Islet precursor cell (in vitro differentiated cells): ENCODE measurements at regions not wholly inside any gene's neighbourhood (a gene's known extent, or its start where the extent isn't known, plus 50 kb on each side); places are given as distances from the start of the nearest gene placed in this dataset.
"Not testable (repeated sequence)": the region's sequence is repeated elsewhere in the genome, so short reads cannot be mapped to it uniquely, and the experiment has no call there.

ENCODE experiments used
- DNase-seq: peaks from one replicate; pipeline ENCODE4 v3.0.0-alpha.2; 2018

DNA sequence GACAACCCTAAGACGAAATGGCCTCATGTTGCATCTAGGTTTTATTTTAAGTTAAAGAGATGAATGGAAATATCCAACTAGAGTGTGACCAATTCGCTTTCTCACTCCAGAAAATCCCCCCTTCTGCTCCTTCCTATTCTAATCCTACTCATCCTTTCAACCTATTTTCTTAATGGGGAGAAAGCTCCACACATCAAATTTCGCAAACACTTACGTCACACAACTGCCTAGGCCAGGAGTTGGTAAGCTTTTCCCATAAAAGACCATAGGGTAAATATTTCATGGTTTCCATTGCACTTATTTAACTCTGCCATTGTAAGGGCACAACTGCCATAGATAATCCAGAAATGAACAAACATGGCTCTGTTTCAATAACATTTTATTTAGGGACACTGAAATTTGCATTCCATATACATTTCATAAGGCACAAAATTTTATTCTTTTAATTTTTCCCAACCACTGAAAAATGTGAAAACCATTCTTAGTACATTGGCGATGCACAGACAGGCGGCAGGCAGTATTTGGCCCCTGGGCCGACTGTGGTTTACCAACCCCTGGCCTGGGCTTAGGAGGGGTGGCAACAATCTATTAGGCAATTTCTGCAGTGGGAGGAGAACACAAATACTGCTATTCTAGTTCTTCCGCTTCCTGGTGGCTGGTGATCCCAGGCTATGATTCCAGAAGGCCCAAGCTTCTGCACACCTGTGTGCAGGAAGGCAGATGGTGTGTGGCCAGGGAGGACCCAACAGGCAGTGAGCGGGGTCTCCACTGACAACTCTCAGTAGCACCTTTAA, 67.2 kb upstream of the FOXN3 start:
- DNase-seq = no peak

DNA sequence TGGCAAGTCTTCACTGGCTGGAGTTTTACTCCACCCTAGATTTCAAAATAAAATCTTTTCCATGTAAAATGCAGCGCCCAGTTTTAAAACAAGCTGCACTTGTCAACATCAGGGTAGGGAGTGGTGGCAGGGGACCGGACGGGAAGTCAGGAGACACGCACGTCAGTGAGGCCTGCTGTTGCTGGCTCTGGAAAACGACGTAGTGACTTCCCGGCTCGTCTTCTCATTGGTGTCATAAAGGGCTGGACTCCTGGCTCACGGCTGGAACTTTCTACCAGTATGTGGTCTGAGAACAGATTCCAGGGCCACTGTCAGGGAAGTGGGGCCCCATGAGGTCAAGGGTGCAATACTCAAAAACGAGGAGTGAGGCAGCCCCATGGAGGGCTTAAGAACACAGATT, 64.2 kb upstream of the FOXN3 start:
- no peak for DNase-seq

DNA sequence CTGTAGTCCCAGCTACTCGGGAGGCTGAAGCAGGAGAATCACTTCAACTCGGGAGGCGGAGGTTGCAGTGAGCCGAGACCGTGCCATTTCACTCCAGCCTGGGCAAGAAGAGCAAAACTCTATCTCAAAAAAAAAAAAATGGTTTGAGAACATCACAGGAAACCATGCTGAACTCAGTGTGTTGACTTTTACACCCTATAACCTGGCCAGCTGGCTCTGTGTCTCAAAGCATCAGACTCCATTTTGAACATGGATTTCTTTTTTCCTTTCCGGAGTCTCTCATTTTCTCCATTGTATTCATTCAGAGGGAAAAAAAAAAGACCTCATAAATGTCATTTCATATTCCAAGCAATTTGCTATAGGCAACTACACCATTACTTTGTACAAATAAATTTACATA, 63.2 kb upstream of the FOXN3 start:
- DNase-seq = no peak

DNA sequence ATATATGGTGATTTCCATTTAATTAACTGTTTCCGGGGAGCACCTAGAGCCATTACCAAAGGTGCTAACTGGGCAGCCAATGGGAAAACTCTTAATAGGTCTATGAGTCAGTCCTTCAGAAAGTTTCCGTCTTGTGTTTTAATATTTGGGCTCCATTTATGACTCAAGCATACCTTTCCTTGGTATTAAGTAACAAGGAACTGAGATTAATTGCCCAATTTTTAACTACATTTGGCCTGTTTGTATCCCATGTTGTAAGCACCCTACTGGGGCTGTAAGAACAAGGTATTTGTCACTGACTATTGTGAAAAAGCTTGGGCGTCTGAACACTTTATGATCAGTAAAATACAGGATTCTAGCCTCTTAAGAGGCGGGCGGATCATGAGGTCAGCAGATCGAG, 62.8 kb upstream of the FOXN3 start:
- DNase-seq = no peak

DNA sequence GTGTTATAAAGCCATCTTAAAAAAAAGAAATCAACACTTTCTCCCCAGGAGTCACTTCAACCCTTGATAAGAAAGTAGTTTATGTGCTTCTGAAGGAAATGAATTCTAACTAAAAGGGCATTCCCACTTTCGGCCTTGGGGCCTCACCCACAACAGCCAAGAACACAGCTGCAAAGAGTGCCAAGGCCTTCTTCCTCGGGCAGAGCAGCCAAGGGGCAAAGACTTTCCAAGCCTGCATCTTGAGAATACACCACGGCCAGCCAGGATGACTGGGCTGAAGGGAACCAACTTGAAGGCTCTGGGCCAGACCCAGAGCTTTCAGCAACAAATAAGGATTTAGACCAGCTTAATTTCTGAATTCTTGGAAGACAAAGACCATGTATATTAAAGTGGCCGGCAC, 60.4 kb upstream of the FOXN3 start:
- DNase-seq = no peak

DNA sequence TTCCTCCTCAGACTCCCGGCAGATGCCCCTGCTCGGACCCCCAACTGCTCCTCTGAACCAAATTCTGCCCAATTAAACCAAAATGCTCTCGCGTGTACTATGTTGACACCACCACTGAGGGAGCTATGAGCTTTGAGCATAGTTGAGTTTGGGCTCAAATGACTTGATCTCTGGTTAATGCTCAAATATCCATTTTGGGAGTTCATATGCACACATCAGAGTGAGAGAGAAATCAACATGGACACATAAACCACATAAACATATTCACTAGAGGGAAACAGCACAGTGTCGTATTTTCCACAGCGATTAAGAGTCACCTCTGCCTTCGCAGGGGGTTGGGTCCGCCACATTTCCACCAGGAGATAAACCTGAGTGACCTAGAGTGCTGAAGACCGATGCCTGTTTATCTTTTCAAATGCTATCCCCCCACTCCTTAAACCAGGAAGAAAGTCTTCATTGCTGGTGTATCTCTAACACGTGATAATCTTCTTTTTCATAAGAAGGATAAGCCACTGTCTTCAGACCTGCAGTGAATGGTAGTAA, 59.4 kb upstream of the FOXN3 start:
- no peak for DNase-seq

DNA sequence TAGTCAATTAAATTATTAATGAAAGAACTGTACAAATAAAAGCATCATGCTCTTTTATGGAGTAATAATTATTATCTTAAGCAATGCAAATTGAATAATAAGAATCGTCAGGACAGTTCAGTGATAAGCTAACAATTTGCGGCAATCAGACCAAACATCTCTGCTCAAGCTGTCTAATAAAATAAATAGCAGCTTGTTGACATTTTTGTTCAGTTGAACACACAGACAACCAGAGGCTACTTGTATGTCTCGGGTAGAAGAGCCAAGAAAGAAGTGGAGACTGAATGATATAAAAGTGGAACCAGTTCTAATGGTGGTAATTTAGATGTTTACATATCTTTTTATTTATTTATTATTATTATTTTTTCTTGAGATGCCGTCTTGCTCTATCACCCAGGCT, 57.4 kb upstream of the FOXN3 start:
- no peak for DNase-seq

DNA sequence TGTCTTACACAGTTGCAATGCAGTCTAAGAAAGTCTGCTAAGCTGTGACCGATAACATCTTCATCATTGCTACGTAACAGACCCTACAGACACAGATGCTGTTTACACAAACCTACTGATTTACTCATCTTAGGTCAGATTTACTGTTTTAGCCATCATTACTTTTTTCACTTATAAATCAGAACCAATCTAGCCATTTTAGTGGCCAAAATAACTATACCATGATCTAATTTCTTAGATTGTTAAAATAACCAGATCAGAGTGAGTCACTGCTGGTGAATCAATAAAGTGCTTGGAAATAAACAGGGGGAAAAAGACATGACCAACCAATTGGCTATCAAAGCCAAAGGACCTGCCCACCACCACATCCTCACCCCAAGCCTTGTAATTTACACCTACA, 57.0 kb upstream of the FOXN3 start:
- no peak for DNase-seq

DNA sequence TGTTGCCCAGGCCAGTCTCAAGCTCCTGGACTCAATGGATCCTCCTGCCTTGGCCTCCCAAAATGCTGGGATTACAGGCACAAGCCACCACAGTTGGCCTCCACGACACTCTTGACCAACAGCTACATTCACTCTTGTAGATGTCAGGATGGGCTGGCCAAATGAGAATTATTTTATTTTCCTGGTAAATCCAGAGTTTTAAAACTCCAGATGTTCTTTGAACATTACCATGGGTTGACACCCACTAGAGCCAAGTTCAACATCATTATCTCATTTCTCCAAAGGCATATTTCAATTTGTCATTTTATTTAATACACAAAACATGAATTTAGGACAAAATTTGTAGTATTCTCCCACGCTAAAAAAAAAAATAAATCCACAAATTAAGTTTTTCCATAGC, 56.5 kb upstream of the FOXN3 start:
- no peak for DNase-seq

DNA sequence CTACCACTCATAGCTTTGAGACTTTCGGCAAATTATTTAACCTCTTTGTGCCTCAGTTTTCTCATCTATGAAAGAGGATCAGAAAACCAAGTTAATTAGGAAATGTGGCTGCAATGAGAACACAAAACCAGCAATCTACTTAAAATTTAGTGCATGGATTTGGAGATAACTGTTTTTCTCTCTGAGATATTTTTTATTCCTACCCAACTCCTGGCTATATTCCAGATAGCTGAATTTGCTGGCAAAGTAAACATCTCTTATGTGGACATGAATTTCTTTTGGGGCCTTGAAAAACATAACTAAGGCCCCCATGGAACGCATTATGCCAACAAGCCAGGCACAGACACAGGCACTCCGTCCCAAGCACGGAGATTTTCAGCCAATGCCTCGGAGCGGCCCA, 53.4 kb upstream of the FOXN3 start:
- no peak for DNase-seq

DNA sequence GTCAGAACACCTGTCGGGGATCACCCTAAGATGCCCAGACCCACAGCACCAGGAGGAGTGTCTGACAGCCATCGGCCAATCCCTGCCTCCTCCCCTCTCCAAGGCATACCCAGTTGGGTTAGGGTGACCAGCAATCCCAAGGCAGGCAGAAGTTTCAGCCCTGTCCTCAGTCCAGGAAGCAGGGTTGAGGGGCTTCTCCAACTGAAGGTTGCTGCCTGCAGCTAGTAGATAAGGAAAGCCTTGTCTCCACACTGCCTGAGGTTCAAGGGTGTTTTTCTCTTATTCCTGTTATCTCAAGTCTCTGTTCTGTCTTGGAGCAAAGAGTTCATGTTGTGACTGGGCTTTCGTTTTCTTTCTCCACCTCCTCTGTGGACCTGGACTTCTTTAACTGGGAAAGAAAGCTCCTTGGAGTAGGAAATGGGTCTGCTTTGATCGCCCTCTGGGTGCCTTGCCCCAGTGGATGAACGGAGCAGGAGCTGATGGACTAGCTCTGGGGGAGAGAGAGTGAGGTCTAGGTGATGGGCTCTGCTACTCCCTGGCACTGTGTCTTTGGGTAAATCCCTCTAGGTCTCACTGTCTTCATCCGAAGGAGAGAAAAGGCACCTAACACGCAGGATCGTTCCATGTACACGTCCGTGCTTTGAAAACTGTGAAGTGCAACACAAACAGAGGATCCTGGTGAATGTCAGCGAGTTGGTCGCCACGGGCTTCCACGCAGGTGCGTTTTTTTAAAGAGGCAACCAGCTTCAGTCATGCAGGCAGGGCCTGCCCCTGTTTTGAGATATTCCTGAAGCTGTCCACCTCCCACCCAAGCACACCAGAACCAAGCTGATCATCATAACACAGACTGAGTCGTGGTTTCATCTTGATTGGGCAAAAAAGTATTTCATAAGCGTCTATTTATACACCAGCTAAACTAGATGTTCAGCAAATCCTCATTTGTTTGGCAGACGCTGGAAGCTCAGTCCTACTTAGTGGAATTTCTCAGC, 52.5 kb upstream of the FOXN3 start:
- DNase-seq = no peak

DNA sequence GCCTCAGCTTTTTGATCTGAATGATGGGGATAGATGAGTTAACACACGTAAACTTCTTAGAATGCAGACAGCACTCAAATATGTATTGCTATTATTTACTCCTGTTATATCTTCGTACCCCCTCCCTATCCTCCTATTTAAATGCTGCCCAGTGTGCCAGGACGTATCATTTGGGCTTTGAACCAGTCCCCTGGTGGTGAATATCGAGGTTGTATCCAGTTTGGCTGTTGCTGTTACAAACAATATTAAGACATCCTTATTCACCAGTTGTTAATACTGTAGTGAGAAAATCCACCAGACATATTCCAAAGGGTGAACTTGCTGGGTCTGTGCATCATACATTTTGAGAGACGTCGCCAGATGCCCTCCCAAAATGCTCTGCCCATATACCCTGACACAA, 51.5 kb upstream of the FOXN3 start:
- no peak for DNase-seq

DNA sequence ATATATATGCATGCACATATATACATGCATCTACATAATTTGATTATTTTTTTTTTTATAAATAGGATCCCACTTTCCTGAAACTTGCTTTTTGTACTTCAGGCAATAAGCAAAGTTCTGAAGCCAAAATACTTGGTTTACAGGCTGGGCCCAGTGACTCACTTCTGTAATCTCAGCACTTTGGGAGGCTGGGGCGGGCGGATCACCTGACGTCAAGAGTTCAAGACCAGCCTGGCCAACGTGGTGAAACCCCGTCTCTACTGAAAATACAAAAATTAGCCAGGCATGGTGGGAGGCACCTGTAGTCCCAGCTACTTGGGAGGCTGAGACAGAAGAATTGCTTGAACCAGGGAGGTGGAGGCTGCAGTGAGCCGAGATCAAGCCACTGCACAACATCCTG, 51.0 kb upstream of the FOXN3 start:
- DNase-seq = not testable (repeated sequence)

DNA sequence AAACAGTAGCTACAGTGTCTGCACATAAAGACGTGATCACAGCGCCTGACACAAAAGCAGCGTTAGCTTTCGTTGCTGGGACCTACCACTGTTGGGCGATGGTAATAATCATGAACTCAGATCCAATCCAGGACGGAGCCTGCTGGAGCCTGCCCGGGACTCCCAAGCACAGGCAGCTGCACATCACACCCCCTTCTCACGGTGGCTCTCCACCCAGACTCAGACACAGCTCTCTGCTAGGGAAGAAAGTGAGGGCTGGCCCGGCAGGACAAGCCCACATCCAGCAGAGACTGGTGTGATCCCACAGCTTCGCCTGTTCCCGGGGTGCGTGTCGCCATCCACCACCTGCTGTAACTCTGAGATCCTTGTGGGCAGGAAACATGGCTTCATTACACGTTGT, 49.9 kb upstream of the FOXN3 start:
- no peak for DNase-seq
